Caco-2 (cell line): ENCODE measurements at regions not wholly inside any gene's neighbourhood (a gene's known extent, or its start where the extent isn't known, plus 50 kb on each side); places are given as distances from the start of the nearest gene placed in this dataset.

ENCODE experiments used
- BruUV-seq: library from RNA; stranded (reverse); fragments of 400-500 nt; replicated peaks from 2 replicates; lab custom pipeline; 2021; lab: Mats Ljungman, UMichigan
- CTCF ChIA-PET: fragments of 300-600 bp; sonication (Branson Sonifier 250); formaldehyde crosslinking; loops from one replicate; lab custom pipeline; 2022; ENCODE audit warnings: antibody characterized with exemption; lab: Charles Lee
- POLR2A ChIA-PET: fragments of 300-600 bp; sonication (Branson Sonifier 250); formaldehyde crosslinking; loops from one replicate; lab custom pipeline; 2022; ENCODE audit warnings: antibody characterized with exemption; lab: Charles Lee
- DNase-seq, 2 experiments: peaks; one replicate each; pipeline versions ENCODE4 v3.0.0 to v3.0.0-alpha.2; 2020 to 2022
- H3K27me3 ChIP-seq: replicated peaks from 2 replicates; pipeline ENCODE4 v1.6.0; 2011; ENCODE audit warnings: low read length; ENCODE audit not compliant: control insufficient read depth, insufficient read depth
- H3K36me3 ChIP-seq: 2 replicates; pipeline ENCODE4 v1.5.1; 2011; ENCODE audit warnings: low read length; ENCODE audit not compliant: control insufficient read depth, insufficient read depth
- H3K4me1 ChIP-seq: fragments of 250-450 bp; sonication (Bioruptor Pico); 2 replicates; pipeline ENCODE4 v1.5.1; 2020; ENCODE audit warnings: mild to moderate bottlenecking
- H3K4me3 ChIP-seq: 2 replicates; pipeline ENCODE4 v1.5.1; 2011; ENCODE audit warnings: low read depth, mild to moderate bottlenecking, control low read depth, low read length
- H3K9me3 ChIP-seq: fragments of 250-450 bp; sonication (Bioruptor Pico); 2 replicates; pipeline ENCODE4 v1.5.1; 2020; ENCODE audit warnings: mild to moderate bottlenecking, moderate library complexity
- H3K27ac Mint-ChIP-seq: one replicate; pipeline ENCODE4 v1.8.0; 2022; ENCODE audit warnings: mixed read lengths; ENCODE audit not compliant: unreplicated experiment
- H3K27me3 Mint-ChIP-seq: one replicate; pipeline ENCODE4 v1.8.0; 2022; ENCODE audit warnings: mixed read lengths; ENCODE audit not compliant: insufficient read depth, unreplicated experiment
- H3K36me3 Mint-ChIP-seq: one replicate; pipeline ENCODE4 v1.8.0; 2022; ENCODE audit warnings: mild to moderate bottlenecking, mixed read lengths; ENCODE audit not compliant: insufficient read depth, unreplicated experiment
- H3K4me1 Mint-ChIP-seq: one replicate; pipeline ENCODE4 v1.8.0; 2022; ENCODE audit warnings: low read depth, mixed read lengths; ENCODE audit not compliant: unreplicated experiment
- H3K4me3 Mint-ChIP-seq: one replicate; pipeline ENCODE4 v1.8.0; 2022; ENCODE audit warnings: mild to moderate bottlenecking, moderate library complexity, mixed read lengths; ENCODE audit not compliant: unreplicated experiment
- H3K9me3 Mint-ChIP-seq: one replicate; pipeline ENCODE4 v1.8.0; 2022; ENCODE audit warnings: mixed read lengths; ENCODE audit not compliant: unreplicated experiment
- CTCF ChIP-seq, 2 experiments: fragments of 200-600 bp in 1 of 2; IDR thresholded peaks; 1 replicate in 1 of 2; 2 replicates in 1 of 2; pipeline versions ENCODE4 v1.5.1 to v1.8.0; 2011 to 2022; ENCODE audit warnings: antibody characterized with exemption in 1 of 2, control low read depth in 1 of 2, inconsistent platforms in 1 of 2, low read depth in 1 of 2, low read length in 1 of 2, mild to moderate bottlenecking in 1 of 2, moderate library complexity in 1 of 2; ENCODE audit not compliant: insufficient read depth in 1 of 2, severe bottlenecking in 1 of 2, unreplicated experiment in 1 of 2
- intact Hi-C: fragments of 100-400 bp; cut with micrococcal nuclease; formaldehyde crosslinking; loops from one replicate; pipeline ENCODE4 v1.10.0; 2022; ENCODE audit not compliant: unreplicated experiment

DNA sequence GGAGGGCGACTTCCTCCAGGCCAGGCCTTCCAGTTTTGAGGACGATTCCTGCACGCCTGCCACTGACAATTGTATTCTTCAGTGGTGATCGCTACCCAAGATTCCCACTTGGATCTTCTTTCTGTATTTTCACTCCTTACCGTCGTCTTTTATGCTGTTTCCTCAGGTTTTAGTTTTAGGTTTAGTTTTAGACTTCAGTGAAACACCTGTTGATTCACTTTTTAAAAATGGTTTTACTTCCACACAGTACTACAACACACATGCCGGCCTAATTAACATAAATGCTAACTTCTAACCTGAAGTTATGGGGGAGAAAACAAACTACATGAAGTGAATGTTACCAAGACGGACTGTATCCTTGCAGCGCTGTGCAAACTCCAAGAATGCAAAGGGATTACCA, 530.6 kb upstream of the MGMT start:
- no peak for DNase-seq
- H3K4me1 ChIP-seq, result no peaks in the 10 kb centered on the region
- no peak overlapping the region for H3K27ac Mint-ChIP-seq
- H3K9me3 ChIP-seq, result no peaks in the 10 kb centered on the region
- peaks cover 40% of the 10 kb centered on the region for H3K27me3 Mint-ChIP-seq
- no peak overlapping the region for H3K4me3 Mint-ChIP-seq
- BruUV-seq, result no TSS peak
- no peaks in the 10 kb centered on the region for H3K9me3 Mint-ChIP-seq
- H3K4me1 Mint-ChIP-seq, result no peaks in the 10 kb centered on the region
- H3K27me3 ChIP-seq, result no peaks in the 10 kb centered on the region
- no peak overlapping the region for H3K4me3 ChIP-seq
- intact Hi-C loops, result no loop called here
- H3K36me3 ChIP-seq, result no peaks in the 10 kb centered on the region
- CTCF ChIA-PET, result no interaction called here
- POLR2A ChIA-PET, result no interaction called here
- no peak for TF ChIP-seq CTCF (IDR thresholded peaks at IDR 0.05; ENCODE audit: insufficient read depth in 1 of 2, low read depth in 1 of 2, low read length in 1 of 2, severe bottlenecking in 1 of 2, unreplicated experiment in 1 of 2)
- H3K36me3 Mint-ChIP-seq, result no peaks in the 10 kb centered on the region

DNA sequence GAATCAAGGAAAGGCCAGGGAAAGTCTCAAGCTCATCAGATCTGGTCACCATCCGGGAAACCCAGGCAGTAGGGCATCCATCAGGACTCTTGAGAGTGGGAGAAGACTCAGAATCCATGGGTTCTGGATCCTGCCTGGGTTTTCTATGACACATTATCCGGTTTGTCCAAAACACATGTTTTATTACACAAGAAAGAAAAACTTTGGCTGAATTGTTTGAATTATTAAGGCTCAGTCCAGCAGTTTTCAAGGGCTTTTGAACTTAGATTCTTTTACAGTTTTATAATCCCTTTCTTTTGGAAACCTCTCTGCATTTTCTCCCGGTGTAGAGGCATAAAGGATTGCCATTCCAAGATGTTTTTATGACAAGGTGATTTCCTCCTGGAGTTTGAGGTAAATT, 528.5 kb upstream of the MGMT start:
- Mint-ChIP-seq H3K4me1 (no peaks in the 10 kb centered on the region), H3K27ac (no peak overlapping the region), H3K4me3 (no peak overlapping the region), H3K27me3 (peaks cover 36% of the 10 kb centered on the region), H3K9me3 (no peaks in the 10 kb centered on the region), H3K36me3 (no peaks in the 10 kb centered on the region)
- BruUV-seq, result no TSS peak
- H3K27me3 ChIP-seq, result no peaks in the 10 kb centered on the region
- intact Hi-C loops, result no loop called here
- no peaks in the 10 kb centered on the region for H3K9me3 ChIP-seq
- POLR2A ChIA-PET, result no interaction called here
- H3K4me1 ChIP-seq, result no peaks in the 10 kb centered on the region
- no peak overlapping the region for H3K4me3 ChIP-seq
- no peak for DNase-seq
- H3K36me3 ChIP-seq, result no peaks in the 10 kb centered on the region
- TF ChIP-seq CTCF (IDR thresholded peaks at IDR 0.05; ENCODE audit: insufficient read depth in 1 of 2, low read depth in 1 of 2, low read length in 1 of 2, severe bottlenecking in 1 of 2, unreplicated experiment in 1 of 2), result no peak
- CTCF ChIA-PET, result no interaction called here

DNA sequence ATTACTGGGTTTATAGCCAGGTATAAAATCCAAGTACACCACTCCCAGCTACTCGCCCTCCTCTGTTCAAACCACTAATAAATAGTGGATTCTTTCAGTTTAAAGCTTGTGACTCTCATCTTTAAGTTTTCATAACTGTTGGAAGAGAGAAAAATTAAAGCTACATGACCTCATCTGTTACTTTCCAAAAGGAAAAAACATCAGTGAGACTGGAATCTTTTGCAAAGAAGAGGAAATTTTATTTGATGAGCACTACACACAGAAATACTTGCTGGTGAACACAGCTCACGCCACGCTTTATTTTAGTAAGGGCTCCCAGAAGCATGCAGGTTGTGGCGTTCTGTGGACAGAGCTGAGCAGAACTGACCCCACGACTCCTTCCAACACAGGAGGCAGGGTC, 527.0 kb upstream of the MGMT start:
- no TSS peak for BruUV-seq
- Mint-ChIP-seq H3K27me3 (peaks cover 29% of the 10 kb centered on the region), H3K27ac (no peak overlapping the region), H3K4me3 (no peak overlapping the region), H3K9me3 (no peaks in the 10 kb centered on the region), H3K36me3 (no peaks in the 10 kb centered on the region), H3K4me1 (no peaks in the 10 kb centered on the region)
- DNase-seq, result no peak
- POLR2A ChIA-PET, result no interaction called here
- intact Hi-C loops, result no loop called here
- Histone ChIP-seq H3K4me3 (no peak overlapping the region), H3K9me3 (no peaks in the 10 kb centered on the region), H3K27me3 (no peaks in the 10 kb centered on the region), H3K36me3 (no peaks in the 10 kb centered on the region), H3K4me1 (no peaks in the 10 kb centered on the region)
- CTCF ChIA-PET, result no interaction called here
- no peak for TF ChIP-seq CTCF (IDR thresholded peaks at IDR 0.05; ENCODE audit: insufficient read depth in 1 of 2, low read depth in 1 of 2, low read length in 1 of 2, severe bottlenecking in 1 of 2, unreplicated experiment in 1 of 2)
